A549 (cell line): ENCODE measurements at regions not wholly inside any gene's neighbourhood (a gene's known extent, or its start where the extent isn't known, plus 50 kb on each side); places are given as distances from the start of the nearest gene placed in this dataset.

Experiments
- ATAC-seq, 2 experiments: fragments of 200-7000 bp in 1 of 2; fragments of >200 bp in 1 of 2; cut with Nextera tagmentation in 1 of 2; cut with Tn5 transposase in 1 of 2; 3 replicates each; pipeline versions ENCODE4 v1.8.0 to v1.9.1; 2018 to 2020; ENCODE audit warnings: mild to moderate bottlenecking in 1 of 2, moderate library complexity in 1 of 2
- CTCF ChIA-PET: fragments of 300-600 bp; sonication (Branson Sonifier 250); formaldehyde crosslinking; extraction: SDS; loops from one replicate; lab custom pipeline; 2021; ENCODE audit warnings: antibody characterized with exemption, inconsistent platforms; lab: Yijun Ruan, JAX
- POLR2A ChIA-PET: fragments of 350-600 bp; formaldehyde crosslinking; extraction: SDS; loops from one replicate; lab custom pipeline; 2021; ENCODE audit warnings: antibody characterized with exemption, inconsistent platforms; lab: Yijun Ruan, JAX
- DNase-seq, 2 experiments: peaks; one replicate each; pipeline versions ENCODE4 v3.0.0 to v3.0.0-alpha.2; 2011 to 2016; ENCODE audit warnings: low read depth in 1 of 2, low spot score in 1 of 2
- FAIRE-seq: peaks from 2 replicates; lab custom pipeline; 2011; peaks lifted over from hg19 to GRCh38; lab: Jason Lieb, UNC
- H3K27ac ChIP-seq, 2 experiments: fragments of >200 bp; sonication (Bioruptor Twin); formaldehyde crosslinking; 3 replicates each; pipeline ENCODE4 v1.5.1; 2016 to 2017
- H3K4me1 ChIP-seq: fragments of >200 bp; sonication (Bioruptor Twin); formaldehyde crosslinking; 3 replicates; pipeline ENCODE4 v1.6.1; 2016
- H3K4me2 ChIP-seq: fragments of >200 bp; sonication (Bioruptor Twin); formaldehyde crosslinking; 3 replicates; pipeline ENCODE4 v1.6.1; 2016
- H3K4me3 ChIP-seq: fragments of >200 bp; sonication (Bioruptor Twin); formaldehyde crosslinking; 3 replicates; pipeline ENCODE4 v1.5.1; 2016
- H3K9me3 ChIP-seq: fragments of >200 bp; sonication (Bioruptor Twin); formaldehyde crosslinking; 3 replicates; pipeline ENCODE4 v1.6.1; 2016
- CHD4 ChIP-seq: fragments of 200-600 bp; sonication (generic); IDR thresholded peaks from 2 replicates; pipeline ENCODE4 v1.6.1; 2016; ENCODE audit warnings: antibody characterized with exemption, mild to moderate bottlenecking, borderline replicate concordance
- ESRRA ChIP-seq: fragments of 150-350 bp; IDR thresholded peaks from 2 replicates; pipeline ENCODE4 v1.6.1; 2014; ENCODE audit warnings: mild to moderate bottlenecking, low read length, borderline replicate concordance
- HDAC2 ChIP-seq: fragments of 200-600 bp; sonication (generic); IDR thresholded peaks from 2 replicates; pipeline ENCODE4 v1.6.1; 2016
- JUN ChIP-seq, 2 experiments: fragments of >200 bp; sonication (Bioruptor Twin); formaldehyde crosslinking; IDR thresholded peaks; 2 replicates in 1 of 2; 3 replicates in 1 of 2; pipeline ENCODE4 v1.6.1; 2016 to 2017
- MAZ ChIP-seq: fragments of 150-350 bp; IDR thresholded peaks from 2 replicates; pipeline ENCODE4 v1.6.1; 2014; ENCODE audit warnings: antibody characterized with exemption, low read depth, low read length, borderline replicate concordance
- MYC ChIP-seq: IDR thresholded peaks from 2 replicates; pipeline ENCODE4 v1.6.1; 2012; ENCODE audit warnings: mild to moderate bottlenecking, inconsistent platforms, low read length, improper control_type of control experiment, borderline replicate concordance
- NR3C1 ChIP-seq: fragments of >200 bp; sonication (Bioruptor Twin); formaldehyde crosslinking; IDR thresholded peaks from 3 replicates; pipeline ENCODE4 v1.6.1; 2017
- RAD21 ChIP-seq, 2 experiments: fragments of >200 bp in 1 of 2; sonication (Bioruptor Twin) in 1 of 2; formaldehyde crosslinking in 1 of 2; IDR thresholded peaks in 1 of 2; conservative IDR thresholded peaks in 1 of 2; 2 replicates in 1 of 2; 3 replicates in 1 of 2; pipeline ENCODE4 v1.6.1; 2012 to 2018; ENCODE audit warnings: inconsistent platforms in 1 of 2
- RFX5 ChIP-seq: fragments of 450-650 bp; IDR thresholded peaks from 2 replicates; pipeline ENCODE4 v1.7.1; 2014; ENCODE audit warnings: antibody characterized with exemption, mild to moderate bottlenecking, moderate library complexity
- SMC3 ChIP-seq: fragments of >200 bp; sonication (Bioruptor Twin); formaldehyde crosslinking; IDR thresholded peaks from 3 replicates; pipeline ENCODE4 v1.6.1; 2018; ENCODE audit warnings: inconsistent platforms
- SREBF2 ChIP-seq: fragments of 450-650 bp; IDR thresholded peaks from 2 replicates; pipeline ENCODE4 v1.6.1; 2014; ENCODE audit warnings: mild to moderate bottlenecking, moderate library complexity
- TFCP2L1 ChIP-seq: fragments of 250-450 bp; sonication (Bioruptor Pico); IDR thresholded peaks from 2 replicates; pipeline ENCODE4 v1.5.0; 2021; ENCODE audit warnings: mild to moderate bottlenecking
- ZSCAN20 ChIP-seq: fragments of 250-450 bp; sonication (Bioruptor Pico); IDR thresholded peaks from 2 replicates; pipeline ENCODE4 v1.8.0; 2022; ENCODE audit warnings: mild to moderate bottlenecking, moderate library complexity
- WGBS: methylation state at CpG from one replicate; pipeline ENCODE4 v1.1.6; 2017; ENCODE audit errors: missing lambda C conversion rate; 5-methylcytosine and 5-hydroxymethylcytosine counted together
- TF ChIP-seq, protein P1 (sequence below): fragments of 200-600 bp; sonication (generic); IDR thresholded peaks from 2 replicates; pipeline ENCODE4 v1.6.1; 2016; ENCODE audit warnings: antibody characterized with exemption, mild to moderate bottlenecking, moderate library complexity
- TF ChIP-seq, protein P2 (sequence below): fragments of 450-650 bp; IDR thresholded peaks from 2 replicates; pipeline ENCODE4 v1.6.1; 2014; ENCODE audit warnings: antibody characterized with exemption
- TF ChIP-seq, protein P3 (sequence below): fragments of >200 bp; sonication (Bioruptor Twin); formaldehyde crosslinking; IDR thresholded peaks from 3 replicates; pipeline ENCODE4 v1.5.1; 2016

DNA sequence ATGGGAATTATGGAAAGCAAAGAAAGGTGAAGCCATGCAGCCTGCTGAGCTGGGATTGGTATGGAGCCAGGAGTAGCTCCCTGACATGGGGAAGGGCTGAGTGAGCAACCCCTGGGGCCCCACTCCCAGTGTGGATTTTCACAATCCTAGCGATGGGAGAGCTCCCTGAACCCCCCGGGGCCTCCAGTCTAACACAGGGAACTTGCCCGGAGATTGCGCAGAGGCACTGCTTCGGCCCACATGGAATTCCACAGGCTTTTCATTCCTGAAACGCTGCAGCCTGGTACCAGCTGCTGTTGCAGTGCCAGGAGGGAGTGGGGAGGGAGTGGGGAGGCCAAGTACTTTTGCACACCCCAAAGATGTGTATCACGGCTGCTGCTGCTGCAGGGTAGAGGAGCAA lies 110.4 kb upstream of the C21orf91 start:
- ChIA-PET CTCF (no interaction called here), POLR2A (no interaction called here)
- Histone ChIP-seq H3K27ac (no peak overlapping the region), H3K9me3 (no peaks in the 10 kb centered on the region), H3K4me3 (no peak overlapping the region), H3K4me2 (no peak overlapping the region), H3K4me1 (no peaks in the 10 kb centered on the region)
- WGBS = no CpG with 5 or more reads among the region's 7 CpGs
- ATAC-seq (no peak), DNase-seq (no peak), FAIRE-seq (no peak)
- TF ChIP-seq SREBF2 = no peak
- TF ChIP-seq TFCP2L1 = no peak
- no peak for TF ChIP-seq ESRRA
- no peak for TF ChIP-seq NR3C1
- TF ChIP-seq, protein P1, sequence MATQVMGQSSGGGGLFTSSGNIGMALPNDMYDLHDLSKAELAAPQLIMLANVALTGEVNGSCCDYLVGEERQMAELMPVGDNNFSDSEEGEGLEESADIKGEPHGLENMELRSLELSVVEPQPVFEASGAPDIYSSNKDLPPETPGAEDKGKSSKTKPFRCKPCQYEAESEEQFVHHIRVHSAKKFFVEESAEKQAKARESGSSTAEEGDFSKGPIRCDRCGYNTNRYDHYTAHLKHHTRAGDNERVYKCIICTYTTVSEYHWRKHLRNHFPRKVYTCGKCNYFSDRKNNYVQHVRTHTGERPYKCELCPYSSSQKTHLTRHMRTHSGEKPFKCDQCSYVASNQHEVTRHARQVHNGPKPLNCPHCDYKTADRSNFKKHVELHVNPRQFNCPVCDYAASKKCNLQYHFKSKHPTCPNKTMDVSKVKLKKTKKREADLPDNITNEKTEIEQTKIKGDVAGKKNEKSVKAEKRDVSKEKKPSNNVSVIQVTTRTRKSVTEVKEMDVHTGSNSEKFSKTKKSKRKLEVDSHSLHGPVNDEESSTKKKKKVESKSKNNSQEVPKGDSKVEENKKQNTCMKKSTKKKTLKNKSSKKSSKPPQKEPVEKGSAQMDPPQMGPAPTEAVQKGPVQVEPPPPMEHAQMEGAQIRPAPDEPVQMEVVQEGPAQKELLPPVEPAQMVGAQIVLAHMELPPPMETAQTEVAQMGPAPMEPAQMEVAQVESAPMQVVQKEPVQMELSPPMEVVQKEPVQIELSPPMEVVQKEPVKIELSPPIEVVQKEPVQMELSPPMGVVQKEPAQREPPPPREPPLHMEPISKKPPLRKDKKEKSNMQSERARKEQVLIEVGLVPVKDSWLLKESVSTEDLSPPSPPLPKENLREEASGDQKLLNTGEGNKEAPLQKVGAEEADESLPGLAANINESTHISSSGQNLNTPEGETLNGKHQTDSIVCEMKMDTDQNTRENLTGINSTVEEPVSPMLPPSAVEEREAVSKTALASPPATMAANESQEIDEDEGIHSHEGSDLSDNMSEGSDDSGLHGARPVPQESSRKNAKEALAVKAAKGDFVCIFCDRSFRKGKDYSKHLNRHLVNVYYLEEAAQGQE = no peak
- TF ChIP-seq, protein P2, sequence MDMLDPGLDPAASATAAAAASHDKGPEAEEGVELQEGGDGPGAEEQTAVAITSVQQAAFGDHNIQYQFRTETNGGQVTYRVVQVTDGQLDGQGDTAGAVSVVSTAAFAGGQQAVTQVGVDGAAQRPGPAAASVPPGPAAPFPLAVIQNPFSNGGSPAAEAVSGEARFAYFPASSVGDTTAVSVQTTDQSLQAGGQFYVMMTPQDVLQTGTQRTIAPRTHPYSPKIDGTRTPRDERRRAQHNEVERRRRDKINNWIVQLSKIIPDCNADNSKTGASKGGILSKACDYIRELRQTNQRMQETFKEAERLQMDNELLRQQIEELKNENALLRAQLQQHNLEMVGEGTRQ = no peak
- TF ChIP-seq RFX5 = no peak
- TF ChIP-seq ZSCAN20 (CRISPR knock-in tag) = no peak
- TF ChIP-seq, protein P3, sequence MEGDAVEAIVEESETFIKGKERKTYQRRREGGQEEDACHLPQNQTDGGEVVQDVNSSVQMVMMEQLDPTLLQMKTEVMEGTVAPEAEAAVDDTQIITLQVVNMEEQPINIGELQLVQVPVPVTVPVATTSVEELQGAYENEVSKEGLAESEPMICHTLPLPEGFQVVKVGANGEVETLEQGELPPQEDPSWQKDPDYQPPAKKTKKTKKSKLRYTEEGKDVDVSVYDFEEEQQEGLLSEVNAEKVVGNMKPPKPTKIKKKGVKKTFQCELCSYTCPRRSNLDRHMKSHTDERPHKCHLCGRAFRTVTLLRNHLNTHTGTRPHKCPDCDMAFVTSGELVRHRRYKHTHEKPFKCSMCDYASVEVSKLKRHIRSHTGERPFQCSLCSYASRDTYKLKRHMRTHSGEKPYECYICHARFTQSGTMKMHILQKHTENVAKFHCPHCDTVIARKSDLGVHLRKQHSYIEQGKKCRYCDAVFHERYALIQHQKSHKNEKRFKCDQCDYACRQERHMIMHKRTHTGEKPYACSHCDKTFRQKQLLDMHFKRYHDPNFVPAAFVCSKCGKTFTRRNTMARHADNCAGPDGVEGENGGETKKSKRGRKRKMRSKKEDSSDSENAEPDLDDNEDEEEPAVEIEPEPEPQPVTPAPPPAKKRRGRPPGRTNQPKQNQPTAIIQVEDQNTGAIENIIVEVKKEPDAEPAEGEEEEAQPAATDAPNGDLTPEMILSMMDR = no peak

DNA sequence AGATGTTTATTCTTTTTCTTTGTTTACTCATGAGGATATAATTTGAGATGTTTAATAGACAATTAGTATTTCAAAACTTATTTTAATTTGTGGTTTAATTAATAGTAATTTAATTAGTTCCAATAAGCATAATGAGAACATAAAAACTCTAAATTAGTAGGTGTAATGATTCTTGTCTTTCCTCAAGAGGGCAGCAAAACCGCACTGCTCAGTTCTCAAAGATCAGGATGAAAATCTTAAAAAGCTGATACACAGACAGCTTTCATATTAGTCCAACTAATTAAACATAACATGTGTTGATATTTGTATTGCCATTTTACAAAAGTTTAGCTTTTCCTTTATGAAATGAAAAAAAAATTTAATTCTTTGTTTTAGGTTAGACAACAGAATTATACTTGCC lies 106.7 kb upstream of the C21orf91 start:
- 7% methylated on average over 1 of the region's 1 CpG for WGBS
- ATAC-seq (no peak), DNase-seq (no peak), FAIRE-seq (no peak)
- Histone ChIP-seq H3K4me1 (no peaks in the 10 kb centered on the region), H3K4me3 (no peak overlapping the region), H3K9me3 (no peaks in the 10 kb centered on the region), H3K27ac (no peak overlapping the region), H3K4me2 (no peak overlapping the region)
- TF ChIP-seq CHD4 = no peak
- TF ChIP-seq HDAC2 = no peak
- TF ChIP-seq SMC3 = no peak
- no peak for TF ChIP-seq MYC
- no peak for TF ChIP-seq TFCP2L1
- POLR2A ChIA-PET = no interaction called here
- CTCF ChIA-PET = no interaction called here

DNA sequence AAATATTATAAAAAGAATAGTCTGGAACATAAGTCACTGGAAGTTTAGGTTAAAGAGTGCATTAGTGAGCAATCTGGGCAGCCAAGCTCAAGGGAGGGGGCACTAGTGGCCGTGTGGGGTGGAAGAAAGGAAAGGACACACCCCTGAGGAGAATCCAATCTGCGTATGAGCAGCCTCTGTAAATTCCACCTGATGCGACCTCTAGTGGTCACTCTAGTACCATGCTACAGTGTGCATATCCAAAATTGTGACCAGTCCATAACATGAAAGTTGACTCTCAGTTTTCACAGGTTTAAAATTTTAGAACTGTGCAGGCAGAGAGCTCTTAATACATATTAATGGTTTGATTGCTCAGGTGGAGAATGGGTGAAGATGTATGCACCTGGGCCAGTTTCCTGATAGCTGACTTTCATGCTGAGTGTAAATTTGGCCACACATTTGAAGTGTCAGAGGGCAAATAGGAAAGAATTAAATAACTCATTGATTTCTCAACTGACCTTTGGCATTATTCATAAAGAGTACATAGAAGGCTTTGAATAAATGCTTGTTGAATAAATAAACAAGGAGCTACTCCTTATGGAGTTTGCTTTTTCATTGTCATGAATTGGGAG lies 105.9 kb upstream of the C21orf91 start:
- no peak overlapping the region for H3K27ac ChIP-seq
- CTCF ChIA-PET = interaction anchor here (1.0 kb wide), 1 partner anchor 246 kb away, joined by 3 read pairs; no protein-coding TSS in a partner anchor
- DNase-seq (peak; percentile 1 to 30), ATAC-seq (peak; percentile 50 to 80; a peak in 4 of 6 replicates), FAIRE-seq (no peak)
- WGBS = 0% methylated on average over 2 of the region's 3 CpGs
- no peaks in the 10 kb centered on the region for H3K4me1 ChIP-seq
- TF ChIP-seq, protein P3 = peak; percentile 31; the same call in 1 of the 3 replicates
- TF ChIP-seq RAD21 (conservative IDR thresholded peaks at IDR 0.05 in 1 of 2, IDR thresholded peaks at IDR 0.05 in 1 of 2) = peak in 1 of 2 experiments; percentile 6; a peak in 1 of 5 replicates
- no peak for TF ChIP-seq NR3C1
- TF ChIP-seq MAZ = no peak
- TF ChIP-seq JUN (IDR thresholded peaks at IDR 0.05) = no peak
- H3K9me3 ChIP-seq = no peaks in the 10 kb centered on the region
- no peak overlapping the region for H3K4me2 ChIP-seq
- no peak overlapping the region for H3K4me3 ChIP-seq
- POLR2A ChIA-PET = no interaction called here
